ENCODE measurements at regions not wholly inside any gene's neighbourhood (a gene's known extent, or its start where the extent isn't known, plus 50 kb on each side); places are given as distances from the start of the nearest gene placed in this dataset.
"Not testable (repeated sequence)": the region's sequence is repeated elsewhere in the genome, so short reads cannot be mapped to it uniquely, and the experiment has no call there.

DNA sequence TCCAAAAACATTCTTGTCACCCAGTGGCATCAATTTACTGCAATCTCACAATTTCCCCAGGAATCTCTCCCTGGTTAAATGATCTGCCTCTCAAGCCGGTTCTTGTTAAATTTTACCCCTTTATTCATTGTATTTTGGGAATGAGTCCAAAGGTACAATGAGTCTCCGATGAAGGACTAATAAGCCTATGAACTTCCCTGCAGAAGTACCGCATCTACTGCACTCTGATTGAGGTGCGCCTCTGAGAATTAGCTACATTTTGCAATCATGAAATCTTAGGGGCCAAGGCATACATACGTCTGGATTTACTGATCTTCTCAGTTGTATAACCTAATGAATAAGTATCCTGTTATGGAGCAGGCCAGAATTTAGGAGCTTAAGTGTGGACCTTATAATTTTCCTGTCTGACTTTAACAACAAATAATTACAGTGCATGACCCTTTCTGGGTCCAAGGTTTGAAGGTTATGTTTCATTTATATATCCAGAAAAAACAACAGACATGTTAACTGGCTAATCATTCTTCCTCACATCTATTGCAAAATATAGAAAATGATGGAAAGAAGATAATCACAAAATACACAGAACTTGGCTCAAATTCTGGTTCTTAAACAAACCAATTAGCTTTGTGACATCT, 261.8 kb upstream of the NRXN1 start:
- no peak for ATAC-seq (ENCODE audit: low FRiP score)
- TF ChIP-seq, protein P1, sequence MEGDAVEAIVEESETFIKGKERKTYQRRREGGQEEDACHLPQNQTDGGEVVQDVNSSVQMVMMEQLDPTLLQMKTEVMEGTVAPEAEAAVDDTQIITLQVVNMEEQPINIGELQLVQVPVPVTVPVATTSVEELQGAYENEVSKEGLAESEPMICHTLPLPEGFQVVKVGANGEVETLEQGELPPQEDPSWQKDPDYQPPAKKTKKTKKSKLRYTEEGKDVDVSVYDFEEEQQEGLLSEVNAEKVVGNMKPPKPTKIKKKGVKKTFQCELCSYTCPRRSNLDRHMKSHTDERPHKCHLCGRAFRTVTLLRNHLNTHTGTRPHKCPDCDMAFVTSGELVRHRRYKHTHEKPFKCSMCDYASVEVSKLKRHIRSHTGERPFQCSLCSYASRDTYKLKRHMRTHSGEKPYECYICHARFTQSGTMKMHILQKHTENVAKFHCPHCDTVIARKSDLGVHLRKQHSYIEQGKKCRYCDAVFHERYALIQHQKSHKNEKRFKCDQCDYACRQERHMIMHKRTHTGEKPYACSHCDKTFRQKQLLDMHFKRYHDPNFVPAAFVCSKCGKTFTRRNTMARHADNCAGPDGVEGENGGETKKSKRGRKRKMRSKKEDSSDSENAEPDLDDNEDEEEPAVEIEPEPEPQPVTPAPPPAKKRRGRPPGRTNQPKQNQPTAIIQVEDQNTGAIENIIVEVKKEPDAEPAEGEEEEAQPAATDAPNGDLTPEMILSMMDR (IDR thresholded peaks at IDR 0.05) = no peak

DNA sequence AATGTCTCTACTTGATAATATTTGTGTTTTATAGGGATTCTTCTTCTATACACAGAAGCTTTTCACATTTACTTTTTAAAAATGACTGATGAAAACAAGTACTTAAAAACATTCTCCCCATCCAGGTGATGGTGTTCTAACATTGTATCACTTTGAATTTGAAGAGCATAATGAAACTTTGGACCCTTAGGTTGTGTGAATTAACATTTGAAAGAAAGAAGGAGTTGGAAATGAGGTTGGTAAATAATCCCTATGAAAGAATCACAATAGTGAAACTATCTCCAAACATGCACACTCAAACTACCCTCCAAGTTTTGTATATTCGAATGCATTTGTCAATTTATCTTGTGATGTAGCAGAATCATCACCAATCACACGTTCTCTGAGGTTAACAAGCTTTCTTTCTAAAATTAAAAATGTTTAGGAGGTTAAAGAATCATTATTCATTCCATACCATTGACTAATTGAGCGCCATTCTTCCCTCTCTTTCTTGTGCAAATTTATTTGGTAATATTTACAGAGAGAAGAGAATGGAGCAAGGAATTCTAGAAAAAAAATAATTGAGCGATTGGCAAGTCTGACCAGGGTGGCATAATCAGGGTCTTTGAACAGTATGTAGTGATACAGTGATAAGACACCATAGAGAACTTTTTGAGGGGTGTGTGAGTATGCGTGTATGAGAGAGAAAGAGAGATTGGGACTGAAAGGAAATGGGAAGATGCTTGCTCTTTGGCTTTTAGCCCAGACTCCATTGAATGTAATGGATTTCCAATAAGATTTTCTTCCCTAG, 260.0 kb upstream of the NRXN1 start:
- ATAC-seq (ENCODE audit: low FRiP score) (no peak), DNase-seq (ENCODE audit: low spot score) (no peak)
- TF ChIP-seq, protein P1 (IDR thresholded peaks at IDR 0.05) = no peak

More for the DNA sequence above, 261.8 kb upstream of the NRXN1 start:
- DNase-seq (ENCODE audit: low spot score) = no peak

DNA sequence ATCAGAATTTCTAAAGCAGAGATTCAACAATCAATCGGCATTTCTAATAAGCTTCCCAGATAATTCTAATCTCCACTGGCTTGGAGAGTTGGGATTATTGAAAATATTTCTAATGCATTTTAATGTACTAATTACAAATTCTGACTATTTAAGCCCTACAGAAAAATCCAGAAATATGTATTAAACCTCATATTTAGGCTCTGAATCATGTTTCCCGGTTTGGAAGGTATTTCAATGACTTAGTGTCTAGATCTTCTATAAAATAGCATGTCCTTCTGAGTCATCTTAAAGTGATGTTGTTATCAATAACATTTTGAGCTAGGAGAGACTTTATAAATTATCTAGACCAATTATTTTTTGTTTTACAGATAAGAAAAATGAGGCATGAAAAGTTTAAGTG, 258.8 kb upstream of the NRXN1 start:
- no peak for ATAC-seq (ENCODE audit: low FRiP score)
- TF ChIP-seq, protein P1 (IDR thresholded peaks at IDR 0.05) = no peak
- no peak for DNase-seq (ENCODE audit: low spot score)

DNA sequence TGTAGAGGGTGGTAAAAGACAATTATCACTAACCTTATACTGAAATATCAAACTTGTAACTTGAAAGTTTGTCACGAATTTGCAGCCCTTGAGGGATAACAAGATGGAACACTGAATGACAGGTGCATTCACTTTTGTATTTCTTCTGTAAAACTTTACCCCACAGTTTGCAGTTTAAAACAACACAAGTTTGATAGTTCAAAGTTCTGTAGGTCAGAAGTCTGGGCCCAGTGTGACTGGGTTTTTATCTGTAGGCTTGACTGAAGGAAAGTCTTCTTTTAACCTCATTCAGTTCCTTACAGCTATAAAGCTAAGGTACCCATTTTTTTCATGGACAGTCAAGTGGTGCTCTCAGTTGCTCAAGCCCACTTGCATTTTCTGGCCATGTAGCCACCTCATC, 257.1 kb upstream of the NRXN1 start:
- TF ChIP-seq, protein P1 (IDR thresholded peaks at IDR 0.05) = no peak
- no peak for ATAC-seq (ENCODE audit: low FRiP score)
- no peak for DNase-seq (ENCODE audit: low spot score)

DNA sequence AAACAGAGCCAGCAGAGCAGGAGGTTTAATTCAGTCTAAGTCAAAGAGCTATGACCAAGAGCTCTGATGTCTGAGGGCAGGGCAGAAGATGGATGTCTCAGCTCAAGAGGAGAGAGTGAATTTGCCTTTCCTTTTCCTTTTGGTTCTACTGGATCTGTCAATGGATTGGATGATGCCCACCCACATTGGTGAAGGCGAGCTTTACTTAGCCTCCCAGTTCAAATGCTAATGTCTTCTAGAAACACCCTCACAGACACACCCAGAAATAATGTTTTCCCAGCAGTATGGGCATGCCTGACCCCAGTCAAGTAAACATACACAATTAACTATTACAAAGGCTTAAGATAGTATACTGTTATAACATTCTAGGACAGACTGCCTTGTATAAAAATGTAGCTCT, 236.3 kb upstream of the NRXN1 start:
- no peak for ATAC-seq (ENCODE audit: low FRiP score)
- TF ChIP-seq, protein P1 (IDR thresholded peaks at IDR 0.05) = no peak
- no peak for DNase-seq (ENCODE audit: low spot score)

DNA sequence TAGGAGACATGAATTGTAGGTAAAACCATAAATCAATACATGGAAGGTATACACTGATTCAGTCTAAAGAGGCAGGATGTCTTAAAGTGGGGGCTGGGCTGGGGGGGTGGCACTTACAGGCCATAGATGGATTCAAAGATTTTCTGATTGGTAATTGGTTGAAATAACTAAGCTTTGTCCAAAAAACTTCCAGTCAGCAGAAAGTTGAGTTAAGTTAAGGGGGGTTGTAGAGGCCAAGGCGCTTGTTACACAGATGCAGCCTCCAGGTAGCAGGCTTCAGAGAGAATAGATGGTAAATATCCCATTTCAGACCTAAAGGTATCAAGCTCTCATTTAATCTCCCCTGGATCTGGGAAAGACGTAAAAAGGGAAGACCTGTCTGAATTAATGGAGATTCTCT, 233.6 kb upstream of the NRXN1 start:
- TF ChIP-seq, protein P1 (IDR thresholded peaks at IDR 0.05) = no peak
- ATAC-seq (ENCODE audit: low FRiP score) (no peak), DNase-seq (ENCODE audit: low spot score) (no peak)

DNA sequence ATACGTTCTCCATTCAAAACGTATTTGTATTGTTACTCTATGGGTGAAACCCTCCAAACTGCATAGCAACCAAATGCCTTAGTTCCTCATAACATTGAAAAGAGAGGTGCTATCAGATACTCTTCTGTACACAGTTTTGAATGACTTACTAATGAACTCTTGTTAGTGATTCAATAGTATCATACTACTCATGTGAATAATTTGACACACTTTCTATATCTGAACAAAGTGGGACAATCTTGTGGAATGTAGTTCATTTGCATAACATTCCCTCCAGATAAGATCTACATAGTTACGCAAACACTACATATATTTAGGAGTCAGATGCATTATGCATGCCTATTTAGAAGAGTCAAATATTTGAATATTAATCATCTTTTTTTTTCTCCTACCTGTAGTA, 232.0 kb upstream of the NRXN1 start:
- ATAC-seq (ENCODE audit: low FRiP score) (no peak), DNase-seq (ENCODE audit: low spot score) (no peak)
- TF ChIP-seq, protein P1 (IDR thresholded peaks at IDR 0.05) = no peak

DNA sequence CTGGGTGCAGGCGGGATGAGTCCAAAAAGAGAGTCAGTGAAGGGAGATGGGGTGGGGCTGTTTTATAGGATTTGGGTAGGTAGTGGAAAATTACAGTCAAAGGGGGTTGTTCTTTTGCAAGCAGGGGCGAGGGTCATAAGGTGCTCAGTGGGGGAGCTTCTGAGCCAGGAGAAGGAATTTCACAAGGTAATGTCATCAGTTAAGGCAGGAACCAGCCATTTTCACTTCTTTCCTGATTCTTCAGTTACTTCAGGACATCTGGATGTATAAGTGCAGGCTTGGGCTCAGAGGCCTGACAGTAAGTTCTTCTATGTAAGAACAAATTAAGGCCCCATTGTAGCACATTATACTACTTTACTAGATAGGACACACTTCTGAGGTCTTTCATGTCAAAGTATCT, 231.2 kb upstream of the NRXN1 start:
- DNase-seq (ENCODE audit: low spot score); ATAC-seq (ENCODE audit: low FRiP score): not testable (repeated sequence)

All from omental fat pad (tissue), 3 donors.